ENCODE measurements at regions not wholly inside any gene's neighbourhood (a gene's known extent, or its start where the extent isn't known, plus 50 kb on each side); places are given as distances from the start of the nearest gene placed in this dataset.

GRCh38 chr1:199954699-199955098 lies 72.8 kb upstream of the NR5A2 start:
- no peak for TF ChIP-seq CTCF (IDR thresholded peaks at IDR 0.05; ENCODE audit: insufficient read depth, low read length)
- no peak for TF ChIP-seq REST (IDR thresholded peaks at IDR 0.05; ENCODE audit: insufficient replicate concordance, low read depth)

Data from HL-60 (cell line).